ENCODE measurements at regions not wholly inside any gene's neighbourhood (a gene's known extent, or its start where the extent isn't known, plus 50 kb on each side); places are given as distances from the start of the nearest gene placed in this dataset.

- Histone ChIP-seq H3K4me2 (ENCODE audit: low read length) (no peak overlapping the region), H3K9me2 (replicated peaks; ENCODE audit: low read length) (no peaks in the 10 kb centered on the region), H3K9me3 (ENCODE audit: low read length) (no peaks in the 10 kb centered on the region), H3K9ac (ENCODE audit: low read length) (no peak overlapping the region), H3K4me3 (ENCODE audit: low read length) (no peak overlapping the region), H3K27ac (ENCODE audit: low read length) (no peak overlapping the region), H2AFZ (ENCODE audit: low read length) (no peak overlapping the region), H3K27me3 (ENCODE audit: low read length) (no peaks in the 10 kb centered on the region), H3K4me1 (ENCODE audit: insufficient read depth, low read length) (peaks cover 17% of the 10 kb centered on the region), H4K20me1 (ENCODE audit: low read length) (no peaks in the 10 kb centered on the region), H3K79me2 (ENCODE audit: low read length) (no peaks in the 10 kb centered on the region), H3K36me3 (ENCODE audit: low read depth, low read length) (no peaks in the 10 kb centered on the region), H3F3A (ENCODE audit: low read length, unreplicated experiment) (no peaks in the 10 kb centered on the region)
- TF ChIP-seq EZH2phosphoT487 (IDR thresholded peaks at IDR 0.05; ENCODE audit: borderline replicate concordance, low read length) (no peak), EZH2 (IDR thresholded peaks at IDR 0.05; ENCODE audit: low read length, unreplicated experiment) (no peak), CTCF (conservative IDR thresholded peaks at IDR 0.05; ENCODE audit: low read depth, low read length) (no peak)
- ChIA-PET POLR2A (ENCODE audit: unreplicated experiment) (no interaction called here), CTCF (no interaction called here)
- DNase-seq (no peak), ATAC-seq (no peak)
- no TSS peak for BruUV-seq (replicated peaks)
- intact Hi-C loops (cut with micrococcal nuclease), result no loop called here
Measured at GRCh38 chr21:43302769-43303168, 124.2 kb downstream of the SIK1 start.

GRCh38 chr21:43302062-43302700 lies 124.8 kb downstream of the SIK1 start:
- intact Hi-C loops (cut with micrococcal nuclease), result no loop called here
- Histone ChIP-seq H3K36me3 (ENCODE audit: low read depth, low read length) (no peaks in the 10 kb centered on the region), H4K20me1 (ENCODE audit: low read length) (no peaks in the 10 kb centered on the region), H3K9ac (ENCODE audit: low read length) (no peak overlapping the region), H3K27ac (ENCODE audit: low read length) (no peak overlapping the region), H3K4me1 (ENCODE audit: insufficient read depth, low read length) (peaks cover 12% of the 10 kb centered on the region), H3K79me2 (ENCODE audit: low read length) (no peaks in the 10 kb centered on the region), H3K27me3 (ENCODE audit: low read length) (no peaks in the 10 kb centered on the region), H3K4me2 (ENCODE audit: low read length) (no peak overlapping the region), H2AFZ (ENCODE audit: low read length) (no peak overlapping the region), H3F3A (ENCODE audit: low read length, unreplicated experiment) (no peaks in the 10 kb centered on the region), H3K4me3 (ENCODE audit: low read length) (no peak overlapping the region), H3K9me2 (replicated peaks; ENCODE audit: low read length) (no peaks in the 10 kb centered on the region), H3K9me3 (ENCODE audit: low read length) (no peaks in the 10 kb centered on the region)
- TF ChIP-seq CTCF (conservative IDR thresholded peaks at IDR 0.05; ENCODE audit: low read depth, low read length), result no peak
- TF ChIP-seq EZH2 (IDR thresholded peaks at IDR 0.05; ENCODE audit: low read length, unreplicated experiment), result no peak
- TF ChIP-seq EZH2phosphoT487 (IDR thresholded peaks at IDR 0.05; ENCODE audit: borderline replicate concordance, low read length), result no peak
- no TSS peak for BruUV-seq (replicated peaks)
- no peak for DNase-seq
- CTCF ChIA-PET, result no interaction called here
- POLR2A ChIA-PET (ENCODE audit: unreplicated experiment), result no interaction called here
- no peak for ATAC-seq

GRCh38 chr21:43301409-43302061 lies 125.4 kb downstream of the SIK1 start:
- no peaks in the 10 kb centered on the region for H4K20me1 ChIP-seq (ENCODE audit: low read length)
- H3K36me3 ChIP-seq (ENCODE audit: low read depth, low read length), result no peaks in the 10 kb centered on the region
- no peaks in the 10 kb centered on the region for H3K9me2 ChIP-seq (replicated peaks; ENCODE audit: low read length)
- H3K4me2 ChIP-seq (ENCODE audit: low read length), result no peak overlapping the region
- no peaks in the 10 kb centered on the region for H3K79me2 ChIP-seq (ENCODE audit: low read length)
- H3K4me3 ChIP-seq (ENCODE audit: low read length), result no peak overlapping the region
- DNase-seq (no peak), ATAC-seq (no peak)
- no peaks in the 10 kb centered on the region for H3F3A ChIP-seq (ENCODE audit: low read length, unreplicated experiment)
- no peak overlapping the region for H3K9ac ChIP-seq (ENCODE audit: low read length)
- ChIA-PET CTCF (no interaction called here), POLR2A (ENCODE audit: unreplicated experiment) (no interaction called here)
- no peaks in the 10 kb centered on the region for H3K9me3 ChIP-seq (ENCODE audit: low read length)
- intact Hi-C loops (cut with micrococcal nuclease), result no loop called here
- H3K27ac ChIP-seq (ENCODE audit: low read length), result no peak overlapping the region
- H2AFZ ChIP-seq (ENCODE audit: low read length), result no peak overlapping the region
- no TSS peak for BruUV-seq (replicated peaks)
- no peak for TF ChIP-seq EZH2phosphoT487 (IDR thresholded peaks at IDR 0.05; ENCODE audit: borderline replicate concordance, low read length)
- no peak for TF ChIP-seq EZH2 (IDR thresholded peaks at IDR 0.05; ENCODE audit: low read length, unreplicated experiment)
- peaks cover 7% of the 10 kb centered on the region for H3K4me1 ChIP-seq (ENCODE audit: insufficient read depth, low read length)
- no peaks in the 10 kb centered on the region for H3K27me3 ChIP-seq (ENCODE audit: low read length)
